ENCODE measurements at regions not wholly inside any gene's neighbourhood (a gene's known extent, or its start where the extent isn't known, plus 50 kb on each side); places are given as distances from the start of the nearest gene placed in this dataset.

- intact Hi-C loops (cut with micrococcal nuclease), result no loop called here
- no peaks in the 10 kb centered on the region for H3K27me3 ChIP-seq (ENCODE audit: insufficient read depth, low read length)
- H3K9me3 ChIP-seq (ENCODE audit: control insufficient read depth in 1 of 2, low read length in 2 of 2), result no peaks in the 10 kb centered on the region
- no peak for DNase-seq
- H3K27ac ChIP-seq (ENCODE audit: low read depth, low read length), result no peak overlapping the region
- Mint-ChIP-seq H3K4me3 (no peak overlapping the region), H3K4me1 (no peaks in the 10 kb centered on the region), H3K36me3 (no peaks in the 10 kb centered on the region), H3K27ac (no peak overlapping the region), H3K27me3 (peaks cover 0 to 2% of the 10 kb centered on the region in 2 donors), H3K9me3 (no peaks in the 10 kb centered on the region)
- ChIA-PET POLR2A (ENCODE audit: partially characterized antibody) (no interaction called here), CTCF (ENCODE audit: partially characterized antibody) (no interaction called here)
- H3K4me3 ChIP-seq (ENCODE audit: low read length in 2 of 2), result no peak overlapping the region
- H3K36me3 ChIP-seq (ENCODE audit: insufficient read depth, low read length), result no peaks in the 10 kb centered on the region
- no peaks in the 10 kb centered on the region for H3K4me1 ChIP-seq (ENCODE audit: insufficient read depth, low read length)
Measured at GRCh38 chr12:89111964-89112363, 240.3 kb downstream of the DUSP6 start.

GRCh38 chr12:89108265-89108664, 244.0 kb downstream of the DUSP6 start:
- no peak for DNase-seq
- ChIA-PET POLR2A (ENCODE audit: partially characterized antibody) (no interaction called here), CTCF (ENCODE audit: partially characterized antibody) (interaction anchor here (1.0 kb wide), 1 partner anchor 11 kb away, joined by 3 read pairs; no protein-coding TSS in a partner anchor)
- Mint-ChIP-seq H3K27me3 (no peaks in the 10 kb centered on the region), H3K36me3 (no peaks in the 10 kb centered on the region), H3K4me3 (no peak overlapping the region), H3K27ac (no peak overlapping the region), H3K9me3 (no peaks in the 10 kb centered on the region), H3K4me1 (no peaks in the 10 kb centered on the region)
- H3K27ac ChIP-seq (ENCODE audit: low read depth, low read length), result no peak overlapping the region
- H3K27me3 ChIP-seq (ENCODE audit: insufficient read depth, low read length), result no peaks in the 10 kb centered on the region
- no peaks in the 10 kb centered on the region for H3K9me3 ChIP-seq (ENCODE audit: control insufficient read depth in 1 of 2, low read length in 2 of 2)
- H3K36me3 ChIP-seq (ENCODE audit: insufficient read depth, low read length), result no peaks in the 10 kb centered on the region
- intact Hi-C loops (cut with micrococcal nuclease), result no loop called here
- H3K4me3 ChIP-seq (ENCODE audit: low read length in 2 of 2), result no peak overlapping the region
- no peaks in the 10 kb centered on the region for H3K4me1 ChIP-seq (ENCODE audit: insufficient read depth, low read length)

- Mint-ChIP-seq H3K27ac (no peak overlapping the region), H3K4me1 (no peaks in the 10 kb centered on the region), H3K9me3 (no peaks in the 10 kb centered on the region), H3K4me3 (no peak overlapping the region), H3K36me3 (no peaks in the 10 kb centered on the region), H3K27me3 (no peaks in the 10 kb centered on the region)
- DNase-seq, result no peak
- no peak overlapping the region for H3K27ac ChIP-seq (ENCODE audit: low read depth, low read length)
- ChIA-PET CTCF (ENCODE audit: partially characterized antibody) (no interaction called here), POLR2A (ENCODE audit: partially characterized antibody) (no interaction called here)
- H3K27me3 ChIP-seq (ENCODE audit: insufficient read depth, low read length), result no peaks in the 10 kb centered on the region
- no peaks in the 10 kb centered on the region for H3K9me3 ChIP-seq (ENCODE audit: control insufficient read depth in 1 of 2, low read length in 2 of 2)
- no peaks in the 10 kb centered on the region for H3K4me1 ChIP-seq (ENCODE audit: insufficient read depth, low read length)
- no peaks in the 10 kb centered on the region for H3K36me3 ChIP-seq (ENCODE audit: insufficient read depth, low read length)
- intact Hi-C loops (cut with micrococcal nuclease), result no loop called here
- H3K4me3 ChIP-seq (ENCODE audit: low read length in 2 of 2), result no peak overlapping the region
Measured at GRCh38 chr12:89106950-89107349, 245.4 kb downstream of the DUSP6 start.

- H3K4me3 Mint-ChIP-seq, result no peak overlapping the region
- H3K27ac Mint-ChIP-seq, result no peak overlapping the region
- H3K36me3 ChIP-seq (ENCODE audit: insufficient read depth, low read length), result no peaks in the 10 kb centered on the region
- no peaks in the 10 kb centered on the region for H3K27me3 Mint-ChIP-seq
- no peak overlapping the region for H3K27ac ChIP-seq (ENCODE audit: low read depth, low read length)
- H3K4me1 Mint-ChIP-seq, result no peaks in the 10 kb centered on the region
- intact Hi-C loops (cut with micrococcal nuclease), result no loop called here
- no peak overlapping the region for H3K4me3 ChIP-seq (ENCODE audit: low read length in 2 of 2)
- no peaks in the 10 kb centered on the region for H3K4me1 ChIP-seq (ENCODE audit: insufficient read depth, low read length)
- no peaks in the 10 kb centered on the region for H3K36me3 Mint-ChIP-seq
- no peaks in the 10 kb centered on the region for H3K9me3 Mint-ChIP-seq
- H3K9me3 ChIP-seq (ENCODE audit: control insufficient read depth in 1 of 2, low read length in 2 of 2), result no peaks in the 10 kb centered on the region
- no peaks in the 10 kb centered on the region for H3K27me3 ChIP-seq (ENCODE audit: insufficient read depth, low read length)
- CTCF ChIA-PET (ENCODE audit: partially characterized antibody), result no interaction called here
- no peak for DNase-seq
- POLR2A ChIA-PET (ENCODE audit: partially characterized antibody), result no interaction called here
Measured at GRCh38 chr12:89105243-89105642, 247.1 kb downstream of the DUSP6 start.

- Mint-ChIP-seq H3K4me3 (no peak overlapping the region), H3K4me1 (no peaks in the 10 kb centered on the region), H3K27ac (no peak overlapping the region), H3K36me3 (no peaks in the 10 kb centered on the region), H3K27me3 (no peaks in the 10 kb centered on the region), H3K9me3 (no peaks in the 10 kb centered on the region)
- Histone ChIP-seq H3K9me3 (ENCODE audit: control insufficient read depth in 1 of 2, low read length in 2 of 2) (no peaks in the 10 kb centered on the region), H3K4me3 (ENCODE audit: low read length in 2 of 2) (no peak overlapping the region), H3K27me3 (ENCODE audit: insufficient read depth, low read length) (no peaks in the 10 kb centered on the region), H3K4me1 (ENCODE audit: insufficient read depth, low read length) (no peaks in the 10 kb centered on the region), H3K36me3 (ENCODE audit: insufficient read depth, low read length) (no peaks in the 10 kb centered on the region), H3K27ac (ENCODE audit: low read depth, low read length) (no peak overlapping the region)
- intact Hi-C loops (cut with micrococcal nuclease), result no loop called here
- DNase-seq, result no peak
- ChIA-PET POLR2A (ENCODE audit: partially characterized antibody) (no interaction called here), CTCF (ENCODE audit: partially characterized antibody) (no interaction called here)
Measured at GRCh38 chr12:89103831-89104230, 248.5 kb downstream of the DUSP6 start.

- no peak overlapping the region for H3K4me3 ChIP-seq (ENCODE audit: low read length in 2 of 2)
- ChIA-PET POLR2A (ENCODE audit: partially characterized antibody) (no interaction called here), CTCF (ENCODE audit: partially characterized antibody) (no interaction called here)
- H3K4me1 Mint-ChIP-seq, result no peaks in the 10 kb centered on the region
- H3K4me3 Mint-ChIP-seq, result no peak overlapping the region
- no peak overlapping the region for H3K27ac ChIP-seq (ENCODE audit: low read depth, low read length)
- H3K9me3 ChIP-seq (ENCODE audit: control insufficient read depth in 1 of 2, low read length in 2 of 2), result no peaks in the 10 kb centered on the region
- no peak overlapping the region for H3K27ac Mint-ChIP-seq
- H3K4me1 ChIP-seq (ENCODE audit: insufficient read depth, low read length), result no peaks in the 10 kb centered on the region
- no peaks in the 10 kb centered on the region for H3K27me3 ChIP-seq (ENCODE audit: insufficient read depth, low read length)
- peaks cover 0 to 1% of the 10 kb centered on the region in 2 donors for H3K27me3 Mint-ChIP-seq
- H3K36me3 ChIP-seq (ENCODE audit: insufficient read depth, low read length), result no peaks in the 10 kb centered on the region
- H3K36me3 Mint-ChIP-seq, result no peaks in the 10 kb centered on the region
- DNase-seq, result no peak
- no peaks in the 10 kb centered on the region for H3K9me3 Mint-ChIP-seq
- intact Hi-C loops (cut with micrococcal nuclease), result no loop called here
Measured at GRCh38 chr12:89101440-89101839, 250.9 kb downstream of the DUSP6 start.

- no peaks in the 10 kb centered on the region for H3K9me3 ChIP-seq (ENCODE audit: control insufficient read depth in 1 of 2, low read length in 2 of 2)
- CTCF ChIA-PET (ENCODE audit: partially characterized antibody), result no interaction called here
Measured at GRCh38 chr12:89098441-89099112, 253.7 kb downstream of the DUSP6 start.

GRCh38 chr12:89092297-89092696, 260.0 kb downstream of the DUSP6 start:
- H3K27ac ChIP-seq (ENCODE audit: low read depth, low read length), result no peak overlapping the region
- no peak overlapping the region for H3K4me3 Mint-ChIP-seq
- H3K9me3 Mint-ChIP-seq, result peaks cover 0 to 19% (median 8%) of the 10 kb centered on the region in 8 donors
- intact Hi-C loops (cut with micrococcal nuclease), result no loop called here
- DNase-seq, result no peak
- no peaks in the 10 kb centered on the region for H3K27me3 ChIP-seq (ENCODE audit: insufficient read depth, low read length)
- peaks cover 3 to 8% of the 10 kb centered on the region in 2 donors for H3K36me3 Mint-ChIP-seq
- peaks cover 0 to 3% of the 10 kb centered on the region in 2 donors for H3K9me3 ChIP-seq (ENCODE audit: control insufficient read depth in 1 of 2, low read length in 2 of 2)
- H3K27me3 Mint-ChIP-seq, result peaks cover 1 to 6% of the 10 kb centered on the region in 2 donors
- no peak overlapping the region for H3K4me3 ChIP-seq (ENCODE audit: low read length in 2 of 2)
- no peaks in the 10 kb centered on the region for H3K4me1 ChIP-seq (ENCODE audit: insufficient read depth, low read length)
- no peak overlapping the region for H3K27ac Mint-ChIP-seq
- no peaks in the 10 kb centered on the region for H3K36me3 ChIP-seq (ENCODE audit: insufficient read depth, low read length)
- ChIA-PET CTCF (ENCODE audit: partially characterized antibody) (no interaction called here), POLR2A (ENCODE audit: partially characterized antibody) (no interaction called here)
- H3K4me1 Mint-ChIP-seq, result peaks cover 0 to 1% (median 0%) of the 10 kb centered on the region in 4 donors

More at GRCh38 chr12:89098441-89099112, 253.7 kb downstream of the DUSP6 start:
- Histone ChIP-seq H3K4me1 (ENCODE audit: insufficient read depth, low read length) (no peaks in the 10 kb centered on the region), H3K4me3 (ENCODE audit: low read length in 2 of 2) (no peak overlapping the region), H3K27ac (ENCODE audit: low read depth, low read length) (no peak overlapping the region), H3K27me3 (ENCODE audit: insufficient read depth, low read length) (no peaks in the 10 kb centered on the region), H3K36me3 (ENCODE audit: insufficient read depth, low read length) (no peaks in the 10 kb centered on the region)
- POLR2A ChIA-PET (ENCODE audit: partially characterized antibody), result no interaction called here
- DNase-seq, result no peak
- H3K9me3 Mint-ChIP-seq, result no peaks in the 10 kb centered on the region
- H3K36me3 Mint-ChIP-seq, result no peaks in the 10 kb centered on the region
- H3K27ac Mint-ChIP-seq, result no peak overlapping the region
- peaks cover 1% of the 10 kb centered on the region in 2 donors for H3K27me3 Mint-ChIP-seq
- intact Hi-C loops (cut with micrococcal nuclease), result no loop called here
- H3K4me1 Mint-ChIP-seq, result no peaks in the 10 kb centered on the region
- no peak overlapping the region for H3K4me3 Mint-ChIP-seq

Data from CD4-positive, alpha-beta memory T cell (primary cell).